A673 (cell line): ENCODE measurements at regions not wholly inside any gene's neighbourhood (a gene's known extent, or its start where the extent isn't known, plus 50 kb on each side); places are given as distances from the start of the nearest gene placed in this dataset.

Experiments
- BruUV-seq: library from RNA; stranded (reverse); fragments of 400-500 nt; replicated peaks from 2 replicates; lab custom pipeline; 2021; lab: Mats Ljungman, UMichigan
- CTCF ChIA-PET: fragments of 300-600 bp; sonication (Branson Sonifier 250); formaldehyde crosslinking; loops from one replicate; lab custom pipeline; 2022; ENCODE audit warnings: antibody characterized with exemption; lab: Charles Lee
- POLR2A ChIA-PET: fragments of 300-600 bp; sonication (Branson Sonifier 250); formaldehyde crosslinking; loops from one replicate; lab custom pipeline; 2022; ENCODE audit warnings: antibody characterized with exemption; ENCODE audit not compliant: low non-redundant PET; lab: Charles Lee
- DNase-seq: peaks from one replicate; pipeline ENCODE4 v3.0.0-alpha.2; 2015; ENCODE audit warnings: low spot score
- H3K27ac ChIP-seq: fragments of 200-600 bp; sonication (generic); 2 replicates; pipeline ENCODE4 v1.5.1; 2016; ENCODE audit warnings: mixed run types, low read depth, mild to moderate bottlenecking, mixed read lengths, antibody characterized with exemption, low read length; ENCODE audit not compliant: poor library complexity, severe bottlenecking
- H3K27me3 ChIP-seq: fragments of 200-600 bp; sonication (generic); replicated peaks from 2 replicates; pipeline ENCODE4 v1.6.1; 2017; ENCODE audit warnings: mixed run types, low read depth, mild to moderate bottlenecking, mixed read lengths, antibody characterized with exemption, low read length; ENCODE audit not compliant: insufficient read depth, poor library complexity
- H3K36me3 ChIP-seq: fragments of 200-600 bp; sonication (generic); 2 replicates; pipeline ENCODE4 v1.6.1; 2016; ENCODE audit warnings: mixed run types, mild to moderate bottlenecking, mixed read lengths, antibody characterized with exemption, low read length; ENCODE audit not compliant: insufficient read depth, poor library complexity, severe bottlenecking
- H3K4me1 ChIP-seq: fragments of 200-600 bp; sonication (generic); 2 replicates; pipeline ENCODE4 v1.6.1; 2017; ENCODE audit warnings: mixed run types, mild to moderate bottlenecking, mixed read lengths, antibody characterized with exemption, low read length; ENCODE audit not compliant: insufficient read depth, poor library complexity, severe bottlenecking
- H3K4me3 ChIP-seq: fragments of 200-600 bp; sonication (generic); 2 replicates; pipeline ENCODE4 v1.5.1; 2016; ENCODE audit warnings: low read depth, mixed run types, mild to moderate bottlenecking, mixed read lengths, low read length; ENCODE audit not compliant: poor library complexity, severe bottlenecking
- H3K9me3 ChIP-seq: fragments of 200-600 bp; sonication (generic); 2 replicates; pipeline ENCODE4 v1.6.1; 2016; ENCODE audit warnings: mixed run types, low read depth, mild to moderate bottlenecking, mixed read lengths, antibody characterized with exemption, low read length; ENCODE audit not compliant: poor library complexity, severe bottlenecking
- EZH2 ChIP-seq: fragments of 200-600 bp; sonication (generic); IDR thresholded peaks from 2 replicates; pipeline ENCODE4 v1.6.1; 2017; ENCODE audit warnings: borderline replicate concordance, low read depth, mild to moderate bottlenecking, mixed read lengths, antibody characterized with exemption, low read length; ENCODE audit not compliant: poor library complexity, severe bottlenecking
- intact Hi-C: fragments of 100-400 bp; cut with micrococcal nuclease; formaldehyde crosslinking; loops from one replicate; pipeline ENCODE4 v1.10.0; 2022; ENCODE audit not compliant: unreplicated experiment
- TF ChIP-seq, protein P1 (sequence below): fragments of 300-800, 200-600 bp; sonication (generic); conservative IDR thresholded peaks from 2 replicates; pipeline ENCODE4 v1.5.1; 2017; ENCODE audit warnings: low read depth, mild to moderate bottlenecking, antibody characterized with exemption, low read length, moderate library complexity, mixed read lengths

DNA sequence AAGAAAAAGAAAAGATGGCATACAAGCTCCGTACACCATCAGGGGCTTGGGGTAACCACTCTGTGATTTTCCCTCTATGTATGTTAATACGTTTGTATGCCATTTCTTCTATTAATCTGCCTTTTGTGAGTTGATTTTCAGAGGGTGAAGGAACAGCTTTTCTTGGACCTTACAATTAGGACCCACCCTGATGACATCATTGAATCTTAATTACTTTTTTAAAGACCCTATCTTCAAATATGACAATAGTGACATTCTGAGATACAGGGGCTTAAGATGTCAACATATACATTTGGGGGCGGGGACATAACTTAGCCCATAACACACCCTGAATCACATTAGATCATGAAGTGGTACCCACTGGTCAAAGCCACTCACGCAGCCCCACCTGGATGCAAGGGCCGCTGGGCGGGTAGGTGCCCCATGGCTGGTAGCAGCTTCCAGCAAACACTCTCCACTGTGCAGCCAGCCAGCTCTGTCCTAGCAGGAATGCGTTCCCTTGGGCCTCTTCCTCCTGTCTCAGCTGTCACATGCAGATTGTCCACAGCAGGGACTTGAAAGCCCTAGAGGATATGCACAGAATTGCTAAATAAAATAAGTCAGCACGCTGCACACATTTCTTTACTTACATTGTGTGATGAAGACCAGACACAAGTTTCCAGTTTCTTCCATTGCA, 74.5 kb downstream of the FOXF2 start:
- H3K27ac ChIP-seq = no peak overlapping the region
- DNase-seq = no peak
- peaks cover 15% of the 10 kb centered on the region for H3K27me3 ChIP-seq
- H3K4me1 ChIP-seq = no peaks in the 10 kb centered on the region
- POLR2A ChIA-PET = no interaction called here
- no TSS peak for BruUV-seq
- TF ChIP-seq, protein P1, sequence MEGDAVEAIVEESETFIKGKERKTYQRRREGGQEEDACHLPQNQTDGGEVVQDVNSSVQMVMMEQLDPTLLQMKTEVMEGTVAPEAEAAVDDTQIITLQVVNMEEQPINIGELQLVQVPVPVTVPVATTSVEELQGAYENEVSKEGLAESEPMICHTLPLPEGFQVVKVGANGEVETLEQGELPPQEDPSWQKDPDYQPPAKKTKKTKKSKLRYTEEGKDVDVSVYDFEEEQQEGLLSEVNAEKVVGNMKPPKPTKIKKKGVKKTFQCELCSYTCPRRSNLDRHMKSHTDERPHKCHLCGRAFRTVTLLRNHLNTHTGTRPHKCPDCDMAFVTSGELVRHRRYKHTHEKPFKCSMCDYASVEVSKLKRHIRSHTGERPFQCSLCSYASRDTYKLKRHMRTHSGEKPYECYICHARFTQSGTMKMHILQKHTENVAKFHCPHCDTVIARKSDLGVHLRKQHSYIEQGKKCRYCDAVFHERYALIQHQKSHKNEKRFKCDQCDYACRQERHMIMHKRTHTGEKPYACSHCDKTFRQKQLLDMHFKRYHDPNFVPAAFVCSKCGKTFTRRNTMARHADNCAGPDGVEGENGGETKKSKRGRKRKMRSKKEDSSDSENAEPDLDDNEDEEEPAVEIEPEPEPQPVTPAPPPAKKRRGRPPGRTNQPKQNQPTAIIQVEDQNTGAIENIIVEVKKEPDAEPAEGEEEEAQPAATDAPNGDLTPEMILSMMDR = no peak
- TF ChIP-seq EZH2 = no peak
- CTCF ChIA-PET = no interaction called here
- intact Hi-C loops = no loop called here
- no peaks in the 10 kb centered on the region for H3K36me3 ChIP-seq
- H3K4me3 ChIP-seq = no peak overlapping the region
- no peaks in the 10 kb centered on the region for H3K9me3 ChIP-seq

DNA sequence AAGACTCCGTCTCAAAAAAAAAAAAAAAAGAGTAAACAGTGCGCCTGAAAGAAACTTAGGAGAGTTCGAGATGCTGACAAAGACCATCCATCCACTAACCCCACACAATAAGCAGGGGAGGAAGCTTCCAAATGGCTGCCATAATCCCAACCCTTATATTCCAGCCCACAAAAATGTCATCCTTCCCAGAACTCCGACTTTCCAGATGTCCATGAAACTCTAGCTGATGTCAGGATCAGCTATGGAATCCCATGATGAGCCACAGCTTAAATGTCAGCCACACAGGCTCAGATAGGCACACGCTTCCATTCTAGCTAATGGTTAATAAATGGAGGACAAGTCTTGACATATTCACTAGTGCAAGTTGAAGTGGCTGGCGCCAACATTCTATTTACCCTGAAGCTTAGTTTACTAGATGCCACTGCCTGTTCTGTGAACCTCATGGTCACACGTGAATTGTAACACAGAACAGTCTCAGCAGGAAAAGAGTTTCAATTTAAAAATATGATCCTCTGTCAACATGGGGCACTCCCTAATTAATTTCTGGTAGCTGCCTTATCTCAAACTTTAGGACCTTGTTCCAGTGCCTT, 75.5 kb downstream of the FOXF2 start:
- Histone ChIP-seq H3K36me3 (no peaks in the 10 kb centered on the region), H3K4me1 (no peaks in the 10 kb centered on the region), H3K27me3 (peaks cover 13% of the 10 kb centered on the region), H3K27ac (no peak overlapping the region), H3K9me3 (no peaks in the 10 kb centered on the region), H3K4me3 (no peak overlapping the region)
- TF ChIP-seq EZH2 = no peak
- TF ChIP-seq, protein P1 = no peak
- no peak for DNase-seq
- CTCF ChIA-PET = no interaction called here
- POLR2A ChIA-PET = no interaction called here
- intact Hi-C loops = no loop called here
- BruUV-seq = no TSS peak

DNA sequence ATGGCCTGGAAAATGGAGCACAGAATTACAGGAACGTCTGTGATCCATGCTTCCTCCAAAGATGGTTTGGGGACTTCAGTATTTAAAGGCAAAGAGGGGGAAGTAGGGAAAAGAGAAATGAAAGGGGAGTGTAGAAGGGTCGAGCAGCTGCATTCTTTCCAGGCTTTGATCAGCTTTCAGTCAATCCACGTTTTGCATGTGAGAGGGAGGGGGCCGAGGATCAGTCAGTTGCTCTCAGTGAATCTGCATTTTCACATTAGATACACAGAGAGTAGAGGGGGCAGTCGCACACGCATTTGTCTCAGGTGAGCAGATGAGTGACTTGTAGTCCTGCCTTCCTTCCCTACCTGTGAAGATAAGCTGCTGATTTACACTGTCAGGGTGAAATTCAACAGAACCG, 78.8 kb downstream of the FOXF2 start:
- no TSS peak for BruUV-seq
- no peak for TF ChIP-seq EZH2
- TF ChIP-seq, protein P1 = no peak
- intact Hi-C loops = no loop called here
- ChIA-PET CTCF (no interaction called here), POLR2A (no interaction called here)
- Histone ChIP-seq H3K4me3 (no peak overlapping the region), H3K4me1 (no peaks in the 10 kb centered on the region), H3K27me3 (no peaks in the 10 kb centered on the region), H3K36me3 (no peaks in the 10 kb centered on the region), H3K9me3 (no peaks in the 10 kb centered on the region), H3K27ac (no peak overlapping the region)
- DNase-seq = no peak
